ENCODE measurements at regions not wholly inside any gene's neighbourhood (a gene's known extent, or its start where the extent isn't known, plus 50 kb on each side); places are given as distances from the start of the nearest gene placed in this dataset.

GRCh38 chr22:46100401-46101105, 49.8 kb upstream of the PPARA start:
- no peak for TF ChIP-seq GATA2 (IDR thresholded peaks at IDR 0.05; ENCODE audit: low read depth, low read length)
- no peak for TF ChIP-seq GATA3 (IDR thresholded peaks at IDR 0.05; ENCODE audit: low read depth, low read length)

Measured in SH-SY5Y (cell line).